ENCODE measurements at regions not wholly inside any gene's neighbourhood (a gene's known extent, or its start where the extent isn't known, plus 50 kb on each side); places are given as distances from the start of the nearest gene placed in this dataset.

GRCh38 chr12:113766131-113766878 lies 199.8 kb downstream of the RBM19 start:
- DNase-seq, result no peak

- no peak for DNase-seq
Measured at GRCh38 chr12:113764661-113765060, 201.5 kb downstream of the RBM19 start.

GRCh38 chr12:113762882-113763816 lies 203.0 kb downstream of the RBM19 start:
- no peak for DNase-seq

- no peak for DNase-seq
Measured at GRCh38 chr12:113762155-113762881, 203.8 kb downstream of the RBM19 start.

- DNase-seq, result no peak
Measured at GRCh38 chr12:113759135-113759534, 207.0 kb downstream of the RBM19 start.

- DNase-seq, result no peak
Measured at GRCh38 chr12:113758165-113758924, 207.8 kb downstream of the RBM19 start.

- no peak for DNase-seq
Measured at GRCh38 chr12:113757221-113758002, 208.7 kb downstream of the RBM19 start.

- DNase-seq, result no peak
Measured at GRCh38 chr12:113756609-113757008, 209.5 kb downstream of the RBM19 start.

GRCh38 chr12:113755098-113755497 lies 211.0 kb downstream of the RBM19 start:
- DNase-seq, result no peak

GRCh38 chr12:113751513-113751912 lies 214.6 kb downstream of the RBM19 start:
- DNase-seq, result no peak

GRCh38 chr12:113749433-113749815 lies 216.7 kb downstream of the RBM19 start:
- DNase-seq, result no peak

GRCh38 chr12:113748707-113749432 lies 217.3 kb downstream of the RBM19 start:
- no peak for DNase-seq

- no peak for DNase-seq
Measured at GRCh38 chr12:113747017-113747416, 219.1 kb downstream of the RBM19 start.

- no peak for DNase-seq
Measured at GRCh38 chr12:113744802-113745395, 221.2 kb downstream of the RBM19 start.

- no peak for DNase-seq
Measured at GRCh38 chr12:113742801-113743200, 223.3 kb downstream of the RBM19 start.

- no peak for DNase-seq
Measured at GRCh38 chr12:113740699-113741098, 225.4 kb downstream of the RBM19 start.

- DNase-seq, result no peak
Measured at GRCh38 chr12:113735131-113735530, 231.0 kb downstream of the RBM19 start.

GRCh38 chr12:113734503-113734902 lies 231.6 kb downstream of the RBM19 start:
- DNase-seq, result no peak

GRCh38 chr12:113732916-113733315 lies 233.2 kb downstream of the RBM19 start:
- no peak for DNase-seq

GRCh38 chr12:113727651-113728061 lies 238.5 kb downstream of the RBM19 start:
- no peak for DNase-seq

Data from inflammatory macrophage treated with lipopolysaccharide for 4 hours (primary cell).